Hepatic stellate cell (primary cell): ENCODE measurements at regions not wholly inside any gene's neighbourhood (a gene's known extent, or its start where the extent isn't known, plus 50 kb on each side); places are given as distances from the start of the nearest gene placed in this dataset.
A peak's percentile ranks its signal among the peaks of the same experiment; 100 is the strongest.

Experiments
- DNase-seq: peaks from one replicate; pipeline ENCODE4 v3.0.0; 2011; ENCODE audit warnings: low spot score

- DNase-seq, result peak; percentile 4
Observed at GRCh38 chr7:136251826-136252225, 274.7 kb upstream of the MTPN start.

DNA sequence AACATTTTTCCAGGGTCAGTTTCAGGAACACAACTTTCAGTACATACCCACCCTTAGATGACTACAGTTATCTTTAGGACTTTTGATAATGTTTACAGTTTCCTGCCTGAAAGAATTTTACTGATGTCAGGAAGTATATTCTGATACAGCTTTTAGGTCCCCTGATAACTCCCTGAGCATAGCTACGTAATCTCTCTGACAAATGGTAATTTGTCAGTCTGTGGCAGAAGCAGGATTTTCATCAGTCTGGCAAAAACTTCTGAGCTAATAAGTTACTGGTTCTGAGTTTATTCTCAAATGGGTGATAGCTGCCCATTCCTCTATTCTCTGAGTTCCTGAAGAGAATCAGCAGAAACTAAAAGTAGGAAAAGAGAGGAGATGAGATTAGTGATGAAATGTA is 270.1 kb upstream of the MTPN start:
- DNase-seq, result no peak

DNA sequence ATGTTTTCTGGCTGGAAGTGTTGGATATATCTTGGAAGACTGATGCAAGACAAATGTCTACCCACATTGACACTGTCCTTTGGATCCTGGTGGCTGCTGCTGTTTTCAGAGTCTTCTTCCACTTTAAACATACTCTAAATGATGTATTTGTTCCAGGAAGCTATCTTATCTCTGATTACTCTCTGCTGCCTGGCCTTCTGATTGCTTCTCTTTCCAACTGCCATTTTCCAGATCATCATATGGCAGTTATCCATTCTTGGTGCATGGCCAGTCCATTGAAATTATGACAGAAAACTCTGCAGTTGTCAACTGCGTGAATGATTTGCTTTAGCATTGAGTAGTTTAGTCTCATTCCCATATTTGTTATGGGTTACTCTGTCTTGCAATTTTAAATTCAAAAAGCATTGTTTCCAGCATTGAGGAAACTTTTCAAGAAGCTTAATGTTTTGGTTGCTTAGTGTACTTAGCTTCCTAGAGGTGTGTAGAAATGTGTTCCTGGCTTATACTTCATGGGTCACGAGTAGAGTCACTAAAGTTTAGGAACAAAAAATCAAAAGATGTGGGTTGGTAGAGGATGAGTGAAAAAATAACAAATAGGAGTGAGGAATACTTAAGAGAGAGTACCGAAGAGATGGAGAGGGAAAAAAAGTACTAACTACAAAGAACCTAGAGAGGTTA is 268.3 kb upstream of the MTPN start:
- no peak for DNase-seq

DNA sequence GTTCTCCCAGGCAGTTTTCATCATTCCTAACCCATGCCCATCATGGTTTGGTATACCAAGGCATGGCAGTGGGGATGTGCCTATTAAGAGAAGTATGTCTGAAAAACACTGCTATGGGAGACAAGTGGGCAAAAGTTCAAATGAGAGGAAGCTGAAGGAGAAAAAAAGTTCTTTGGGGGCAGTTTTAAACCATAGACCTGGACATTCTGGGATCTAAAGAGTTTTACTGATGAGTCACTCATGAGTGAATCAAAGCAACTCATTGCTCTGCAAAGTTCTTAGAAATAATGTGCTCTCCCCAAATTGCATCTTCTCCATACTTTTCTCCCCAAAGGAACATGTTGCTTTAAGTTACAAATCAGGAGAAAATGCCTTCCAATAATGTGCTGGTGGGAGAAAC is 256.9 kb upstream of the MTPN start:
- no peak for DNase-seq

DNA sequence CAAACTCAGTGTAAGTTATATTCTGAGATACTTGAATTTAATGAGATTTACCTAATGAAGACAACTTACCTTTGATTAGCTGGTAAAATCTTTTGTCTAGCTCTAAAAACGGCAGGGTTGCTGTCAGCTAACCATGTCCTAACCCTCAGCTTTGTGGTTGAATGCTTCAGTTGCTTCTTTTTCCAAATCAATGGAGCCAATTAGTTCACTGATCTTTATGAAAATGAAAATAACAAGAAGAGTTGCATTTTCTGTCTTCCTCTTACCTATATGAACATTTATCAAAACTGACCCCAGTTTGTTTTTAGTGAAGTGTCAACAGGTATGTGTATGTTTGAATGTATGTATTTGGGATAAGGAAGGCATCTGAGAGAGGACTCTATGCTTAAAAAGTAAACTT is 253.1 kb upstream of the MTPN start:
- DNase-seq, result no peak

GRCh38 chr7:136229790-136230189 is 252.6 kb upstream of the MTPN start:
- DNase-seq, result no peak

- no peak for DNase-seq
Observed at GRCh38 chr7:136228171-136228570, 251.0 kb upstream of the MTPN start.

DNA sequence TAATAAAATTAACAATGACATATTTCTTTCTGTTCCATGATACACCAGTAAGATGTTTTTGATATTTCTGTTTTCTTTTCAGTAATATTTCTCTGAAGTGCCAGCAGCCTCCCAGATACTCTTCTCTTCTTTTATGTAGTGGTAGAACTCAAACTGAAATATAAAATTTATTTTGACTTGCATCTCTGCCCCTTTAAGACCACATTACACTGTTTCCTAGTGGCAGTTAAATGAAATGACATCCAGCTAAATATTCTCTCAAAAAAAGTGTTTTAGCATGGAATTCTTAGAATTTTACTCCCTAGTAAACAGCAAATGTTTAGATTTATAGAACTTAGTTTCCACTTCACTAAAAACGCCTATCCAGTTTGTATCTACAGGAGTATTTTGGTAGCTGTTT is 237.2 kb upstream of the MTPN start:
- DNase-seq, result no peak

- no peak for DNase-seq
Observed at GRCh38 chr7:136213012-136213411, 235.9 kb upstream of the MTPN start.

- DNase-seq, result no peak
Observed at GRCh38 chr7:136210664-136211063, 233.5 kb upstream of the MTPN start.

DNA sequence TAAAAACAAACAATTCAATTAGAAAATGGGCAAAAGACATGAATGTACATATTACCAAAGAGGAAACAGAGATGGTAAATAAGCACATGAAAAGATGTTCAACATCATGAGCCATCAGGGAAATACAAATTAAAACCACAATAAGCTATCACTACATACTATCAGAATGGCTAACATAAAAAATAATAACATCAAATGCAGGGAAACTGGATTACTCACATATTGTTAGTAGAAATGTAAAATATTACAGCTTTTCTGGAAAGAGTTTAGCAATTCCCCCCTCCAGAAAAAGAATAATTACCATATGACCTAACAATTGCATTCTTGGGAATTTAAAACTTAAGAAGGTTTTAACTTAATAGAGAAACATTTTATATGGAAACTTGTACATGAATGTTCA is 232.9 kb upstream of the MTPN start:
- DNase-seq, result no peak

- no peak for DNase-seq
Observed at GRCh38 chr7:136205956-136206355, 228.8 kb upstream of the MTPN start.

DNA sequence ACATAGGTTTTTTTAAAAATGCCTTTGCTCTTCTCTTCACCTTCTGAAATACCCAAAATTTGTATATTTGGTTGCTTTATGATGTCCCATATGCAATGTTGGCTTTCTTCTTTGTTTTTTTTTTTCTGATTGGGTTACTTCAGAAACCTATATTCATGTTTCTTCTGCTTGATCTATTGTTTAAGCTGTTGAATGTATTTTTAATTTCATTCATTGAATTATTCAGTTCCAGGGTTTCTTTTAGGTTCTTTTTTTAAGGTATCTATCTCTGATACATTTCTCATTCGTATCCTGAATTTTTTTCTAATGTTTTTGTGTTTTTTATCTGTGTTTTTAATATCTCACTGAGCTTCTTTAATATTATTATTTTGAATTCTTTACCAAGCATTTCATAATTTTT is 221.0 kb upstream of the MTPN start:
- no peak for DNase-seq

DNA sequence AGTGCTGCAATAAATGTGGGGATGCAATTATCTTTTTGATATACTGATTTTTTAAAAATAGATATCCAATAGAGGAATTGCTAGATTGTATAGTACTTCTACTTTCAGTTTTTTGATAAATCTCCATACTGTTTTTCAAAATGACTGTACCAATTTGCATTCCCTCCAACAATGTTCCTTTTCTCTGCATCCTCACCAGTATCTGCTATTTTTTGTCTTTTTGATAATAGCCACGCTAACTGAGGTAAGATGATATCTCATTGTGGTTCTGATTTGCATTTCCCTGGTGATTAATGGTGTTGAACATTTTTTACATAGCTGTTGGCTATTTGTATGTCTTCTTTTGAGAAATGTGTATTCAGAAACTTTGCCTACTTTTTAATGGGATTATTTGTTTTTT is 217.7 kb upstream of the MTPN start:
- DNase-seq, result no peak

DNA sequence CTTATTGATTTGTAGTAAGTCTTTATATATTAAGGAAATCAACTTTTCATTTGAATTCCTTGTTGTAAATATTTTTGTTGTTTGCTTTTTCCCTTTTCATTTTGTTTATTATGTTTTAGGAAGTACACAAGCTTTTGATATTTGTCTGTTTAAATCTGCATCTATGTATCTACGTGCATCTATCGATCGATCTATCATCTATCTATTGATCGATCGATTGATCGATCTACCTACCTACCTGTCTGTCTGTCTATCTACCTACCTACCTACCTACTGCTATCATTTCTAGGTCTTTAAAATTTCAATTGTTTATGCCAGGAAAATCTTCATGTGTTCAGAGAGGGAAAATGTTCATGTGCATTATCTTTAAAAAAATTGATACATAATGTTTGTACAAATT is 216.8 kb upstream of the MTPN start:
- DNase-seq, result no peak

- no peak for DNase-seq
Observed at GRCh38 chr7:136189506-136189998, 212.4 kb upstream of the MTPN start.

GRCh38 chr7:136186281-136186680 is 209.1 kb upstream of the MTPN start:
- no peak for DNase-seq

- DNase-seq, result no peak
Observed at GRCh38 chr7:136184719-136185118, 207.6 kb upstream of the MTPN start.

DNA sequence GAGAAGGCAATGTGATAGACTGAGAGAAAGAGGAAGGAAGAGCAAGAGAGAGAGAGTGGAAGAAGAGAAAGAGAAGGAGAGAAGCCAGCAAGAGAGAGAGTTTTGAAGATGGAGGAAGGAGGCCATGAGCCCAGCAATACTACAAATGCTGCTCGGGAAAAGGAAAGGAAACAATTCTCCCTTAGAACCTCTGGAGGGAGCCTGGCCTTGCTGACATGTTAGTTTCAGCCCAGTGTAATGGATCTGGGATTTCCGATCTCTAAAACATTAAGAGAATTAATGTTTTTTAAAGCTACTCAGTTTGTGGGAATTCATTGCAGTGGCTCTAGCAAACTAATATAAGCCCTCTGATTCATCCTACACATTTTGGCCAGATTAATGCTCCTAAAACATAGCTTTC is 206.8 kb upstream of the MTPN start:
- DNase-seq, result peak; percentile 21

DNA sequence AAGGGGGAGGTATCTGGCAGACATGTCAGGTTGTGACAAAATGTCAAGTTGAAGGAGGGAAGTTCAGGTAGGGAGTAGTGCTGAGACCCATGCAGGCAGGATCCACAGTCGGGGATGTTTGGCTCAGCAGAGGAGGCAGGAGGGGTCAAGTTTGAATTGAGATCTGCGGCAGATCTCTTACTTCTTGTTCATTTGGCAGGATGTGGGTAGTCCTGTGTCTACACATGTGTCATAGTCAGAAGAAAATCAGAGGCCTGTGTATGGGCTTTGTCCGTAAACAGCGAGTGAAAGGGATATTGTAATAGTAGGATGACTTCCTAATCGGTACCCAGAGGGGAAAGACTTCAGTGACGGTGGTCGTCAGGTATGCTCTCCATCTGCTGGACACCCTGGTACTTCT is 203.8 kb upstream of the MTPN start:
- no peak for DNase-seq

DNA sequence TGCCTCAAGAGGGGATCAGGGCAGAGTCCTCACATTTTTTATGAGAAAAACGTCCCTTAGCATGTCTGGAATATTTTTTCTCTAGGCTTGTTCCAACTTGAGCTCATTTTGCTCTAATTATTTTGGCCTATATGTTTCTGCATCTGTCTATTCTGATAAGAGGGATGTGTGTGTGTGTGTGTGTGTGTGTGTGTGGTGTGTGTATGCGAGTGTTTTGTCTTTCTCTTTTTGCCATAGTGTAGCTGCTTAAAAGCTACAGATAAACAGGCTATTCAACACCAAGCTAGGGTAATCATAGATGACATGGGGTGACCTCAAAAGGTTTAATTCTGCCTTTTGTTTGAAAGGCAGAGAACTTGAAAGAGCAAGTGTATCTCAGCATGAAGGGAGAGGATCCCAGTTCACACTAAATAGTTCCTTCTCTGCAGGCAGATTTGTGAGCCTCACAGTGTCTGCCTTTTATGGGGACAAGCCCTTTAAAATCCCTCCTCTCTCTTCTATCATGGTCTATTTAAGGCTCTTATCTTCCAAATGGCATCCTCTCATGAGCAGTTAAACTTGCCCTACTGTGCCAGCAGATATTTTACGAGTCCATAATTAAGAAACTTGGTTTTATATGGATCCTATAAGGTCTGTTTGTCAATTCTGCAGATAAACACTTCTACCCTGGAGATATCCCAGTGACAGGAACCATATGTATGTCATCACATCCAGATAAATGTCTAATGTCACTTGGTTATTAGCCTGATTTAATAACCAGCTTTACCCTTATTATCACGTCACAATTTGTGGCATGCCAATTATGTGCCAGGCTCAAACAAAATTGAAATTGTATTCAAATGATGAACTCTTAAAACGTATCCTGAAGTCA is 202.9 kb upstream of the MTPN start:
- no peak for DNase-seq

GRCh38 chr7:136179154-136179553 is 202.0 kb upstream of the MTPN start:
- DNase-seq, result no peak

- no peak for DNase-seq
Observed at GRCh38 chr7:136174477-136175125, 197.4 kb upstream of the MTPN start.
